ENCODE measurements at regions not wholly inside any gene's neighbourhood (a gene's known extent, or its start where the extent isn't known, plus 50 kb on each side); places are given as distances from the start of the nearest gene placed in this dataset.
"Not testable (repeated sequence)": the region's sequence is repeated elsewhere in the genome, so short reads cannot be mapped to it uniquely, and the experiment has no call there.

GRCh38 chr12:25424211-25424731 is 128.8 kb downstream of the LMNTD1 start:
- DNase-seq, result no peak

GRCh38 chr12:25423355-25424050 is 129.6 kb downstream of the LMNTD1 start:
- DNase-seq, result no peak

- no peak for DNase-seq
Observed at GRCh38 chr12:25422241-25422640, 130.8 kb downstream of the LMNTD1 start.

GRCh38 chr12:25421651-25422167 is 131.4 kb downstream of the LMNTD1 start:
- no peak for DNase-seq

- no peak for DNase-seq
Observed at GRCh38 chr12:25420116-25420515, 133.0 kb downstream of the LMNTD1 start.

- no peak for DNase-seq
Observed at GRCh38 chr12:25419595-25419994, 133.5 kb downstream of the LMNTD1 start.

- DNase-seq, result no peak
Observed at GRCh38 chr12:25417071-25417470, 136.0 kb downstream of the LMNTD1 start.

- no peak for DNase-seq
Observed at GRCh38 chr12:25416516-25416915, 136.6 kb downstream of the LMNTD1 start.

- DNase-seq, result no peak
Observed at GRCh38 chr12:25415004-25415403, 138.1 kb downstream of the LMNTD1 start.

GRCh38 chr12:25412735-25413134 is 140.3 kb downstream of the LMNTD1 start:
- DNase-seq, result no peak

- no peak for DNase-seq
Observed at GRCh38 chr12:25404955-25405354, 148.1 kb downstream of the LMNTD1 start.

GRCh38 chr12:25401547-25402345 is 151.0 kb upstream of the KRAS start:
- DNase-seq, result no peak

GRCh38 chr12:25397001-25397400 is 146.3 kb upstream of the KRAS start:
- no peak for DNase-seq

GRCh38 chr12:25395227-25395626 is 144.5 kb upstream of the KRAS start:
- no peak for DNase-seq

- DNase-seq, result not testable (repeated sequence)
Observed at GRCh38 chr12:25394775-25395174, 144.0 kb upstream of the KRAS start.

- no peak for DNase-seq
Observed at GRCh38 chr12:25394025-25394424, 143.3 kb upstream of the KRAS start.

GRCh38 chr12:25391346-25391745 is 140.6 kb upstream of the KRAS start:
- not testable (repeated sequence) for DNase-seq

GRCh38 chr12:25388183-25388582 is 137.5 kb upstream of the KRAS start:
- no peak for DNase-seq

GRCh38 chr12:25387732-25388050 is 137.0 kb upstream of the KRAS start:
- no peak for DNase-seq

- peak; percentile 86 for DNase-seq
Observed at GRCh38 chr12:25386831-25387731, 136.4 kb upstream of the KRAS start.

- no peak for DNase-seq
Observed at GRCh38 chr12:25384893-25385248, 134.1 kb upstream of the KRAS start.

GRCh38 chr12:25384038-25384892 is 133.5 kb upstream of the KRAS start:
- no peak for DNase-seq

All from NCI-H526 treated with DMSO at 0.1 percent for 48 hours (cell line).